Keratinocyte (primary cell): ENCODE measurements at regions not wholly inside any gene's neighbourhood (a gene's known extent, or its start where the extent isn't known, plus 50 kb on each side); places are given as distances from the start of the nearest gene placed in this dataset.

Source experiments
- DNase-seq: peaks from one replicate; pipeline ENCODE4 v3.0.0-alpha.2; 2011; ENCODE audit warnings: low read depth, missing footprints, low spot score
- FAIRE-seq: peaks from 2 replicates; lab custom pipeline; 2011; peaks lifted over from hg19 to GRCh38; lab: Jason Lieb, UNC
- H2AFZ ChIP-seq: 2 replicates; pipeline ENCODE4 v1.6.0; 2012; ENCODE audit warnings: low read length, control low read depth, inconsistent platforms; ENCODE audit not compliant: control insufficient read depth
- H3K27ac ChIP-seq: 2 replicates; pipeline ENCODE4 v1.5.1; 2011; ENCODE audit warnings: low read length; ENCODE audit not compliant: control insufficient read depth, insufficient read depth
- H3K27me3 ChIP-seq: 3 replicates; pipeline ENCODE4 v1.6.0; 2011; ENCODE audit warnings: low read length; ENCODE audit not compliant: control insufficient read depth, insufficient read depth; ENCODE audit errors: extremely low read depth
- H3K36me3 ChIP-seq, 2 experiments: 2 replicates in 1 of 2; 3 replicates in 1 of 2; pipeline ENCODE4 v1.5.1; 2011; ENCODE audit warnings: low read length in 2 of 2, mild to moderate bottlenecking in 1 of 2; ENCODE audit not compliant: control insufficient read depth in 2 of 2, insufficient read depth in 2 of 2; ENCODE audit errors: extremely low read depth in 1 of 2
- H3K4me1 ChIP-seq: 3 replicates; pipeline ENCODE4 v1.5.1; 2011; ENCODE audit warnings: low read length; ENCODE audit not compliant: control insufficient read depth, insufficient read depth; ENCODE audit errors: extremely low read depth
- H3K4me2 ChIP-seq: 3 replicates; pipeline ENCODE4 v1.6.0; 2011; ENCODE audit warnings: low read depth, low read length; ENCODE audit not compliant: control insufficient read depth, insufficient read depth; ENCODE audit errors: extremely low read depth
- H3K4me3 ChIP-seq, 3 experiments: fragments of 200-600 bp in 1 of 3; sonication (generic) in 1 of 3; 2 replicates in 2 of 3; 3 replicates in 1 of 3; pipeline ENCODE4 v1.5.1; 2011 to 2016; ENCODE audit warnings: low read length in 3 of 3, mild to moderate bottlenecking in 3 of 3, control low read depth in 2 of 3, inconsistent platforms in 1 of 3, low read depth in 1 of 3, mixed read lengths in 1 of 3, mixed run types in 1 of 3, moderate library complexity in 1 of 3; ENCODE audit not compliant: control insufficient read depth in 2 of 3, insufficient read depth in 2 of 3; ENCODE audit errors: extremely low read depth in 1 of 3
- H3K79me2 ChIP-seq: 2 replicates; pipeline ENCODE4 v1.6.0; 2012; ENCODE audit warnings: low read length; ENCODE audit not compliant: control insufficient read depth, insufficient read depth
- H3K9ac ChIP-seq: 3 replicates; pipeline ENCODE4 v1.6.0; 2011; ENCODE audit warnings: low read length; ENCODE audit not compliant: control insufficient read depth, insufficient read depth; ENCODE audit errors: extremely low read depth
- H3K9me1 ChIP-seq: 3 replicates; pipeline ENCODE4 v1.6.0; 2011; ENCODE audit warnings: low read length; ENCODE audit not compliant: control insufficient read depth, insufficient read depth; ENCODE audit errors: extremely low read depth
- H3K9me3 ChIP-seq: 2 replicates; pipeline ENCODE4 v1.5.1; 2012; ENCODE audit warnings: low read depth, low read length; ENCODE audit not compliant: control insufficient read depth
- H4K20me1 ChIP-seq: 3 replicates; pipeline ENCODE4 v1.6.0; 2011; ENCODE audit warnings: low read length; ENCODE audit not compliant: control insufficient read depth, insufficient read depth; ENCODE audit errors: extremely low read depth
- CTCF ChIP-seq, 3 experiments: IDR thresholded peaks in 1 of 3; conservative IDR thresholded peaks in 1 of 3; optimal IDR thresholded peaks in 1 of 3; 2 replicates in 2 of 3; 3 replicates in 1 of 3; pipeline versions ENCODE3 to v1.5.1; 2011; ENCODE audit warnings: low read length in 3 of 3, mild to moderate bottlenecking in 3 of 3, moderate library complexity in 2 of 3, control low read depth in 1 of 3, inconsistent platforms in 1 of 3; ENCODE audit not compliant: insufficient read depth in 2 of 3; ENCODE audit errors: extremely low read depth in 1 of 3
- EZH2 ChIP-seq: IDR thresholded peaks from one replicate; pipeline ENCODE4 v1.6.1; 2012; ENCODE audit warnings: inconsistent platforms, mild to moderate bottlenecking, low read length, moderate library complexity
- dilution Hi-C: fragments of 300-500 bp; cut with MboI; formaldehyde crosslinking; loops from one replicate; pipeline ENCODE4 v1.7.0; 2020; ENCODE audit warnings: low sequenced_read_pairs; ENCODE audit not compliant: extremely low pct_ligation_motif_present

DNA sequence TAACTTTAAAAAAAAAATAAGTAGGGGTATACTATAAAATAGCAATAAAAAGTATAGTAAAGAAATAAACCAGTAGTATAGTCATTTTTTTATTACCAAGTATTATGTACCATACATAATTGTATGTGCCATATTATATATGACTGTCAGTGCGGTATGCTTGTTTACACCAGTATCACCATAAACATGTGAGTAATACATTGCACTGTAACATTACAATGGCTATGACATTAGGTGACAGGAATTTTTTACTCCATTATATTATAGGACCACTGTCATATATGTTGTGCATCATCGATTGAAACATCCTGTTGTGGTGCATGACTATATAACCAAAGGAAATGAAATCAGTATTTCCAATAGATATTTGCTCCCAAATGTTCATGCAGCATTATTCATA is 176.9 kb upstream of the ARHGAP24 start:
- no peak for DNase-seq
- FAIRE-seq: no peak
- TF ChIP-seq EZH2: no peak
- no peak for TF ChIP-seq CTCF (optimal IDR thresholded peaks at IDR 0.05 in 1 of 3, IDR thresholded peaks at IDR 0.05 in 1 of 3, conservative IDR thresholded peaks at IDR 0.05 in 1 of 3; ENCODE audit: extremely low read depth in 1 of 3, insufficient read depth in 2 of 3, low read length in 3 of 3)

DNA sequence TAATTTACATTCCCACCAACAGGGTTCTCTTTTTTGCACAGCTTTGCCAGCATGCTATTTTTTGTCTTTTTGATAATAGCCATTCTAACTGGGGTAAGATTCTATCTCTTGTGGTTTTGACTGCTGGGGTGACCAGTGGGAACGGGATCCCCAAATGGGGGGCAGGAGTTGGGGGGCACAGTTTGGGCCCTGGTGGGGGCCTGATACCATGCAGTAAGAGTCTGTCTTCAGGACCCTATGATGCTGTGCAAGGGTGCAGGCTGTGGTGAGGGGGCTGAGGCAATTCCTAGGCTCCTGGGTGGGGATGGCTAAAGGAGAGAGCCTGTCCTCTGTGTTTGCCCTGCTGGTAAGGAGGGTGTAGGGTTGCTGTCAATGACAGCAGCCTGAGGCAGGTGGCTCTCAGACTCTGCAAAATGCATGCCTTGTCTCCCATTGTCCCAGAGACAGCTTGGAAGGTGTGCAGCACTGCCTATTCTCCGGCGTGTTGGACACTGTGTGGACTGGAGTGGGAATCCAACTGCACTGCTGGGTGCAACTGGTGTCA is 172.7 kb upstream of the ARHGAP24 start:
- no peak for FAIRE-seq
- dilution Hi-C loops: no loop called here

More for the DNA sequence above, 176.9 kb upstream of the ARHGAP24 start:
- H3K9me3 ChIP-seq: no peaks in the 10 kb centered on the region
- no peaks in the 10 kb centered on the region for H3K36me3 ChIP-seq
- dilution Hi-C loops: no loop called here
- H3K4me2 ChIP-seq: no peak overlapping the region
- H3K9me1 ChIP-seq: no peaks in the 10 kb centered on the region
- H2AFZ ChIP-seq: no peak overlapping the region
- H3K27me3 ChIP-seq: no peaks in the 10 kb centered on the region
- no peak overlapping the region for H3K27ac ChIP-seq
- H3K9ac ChIP-seq: no peak overlapping the region
- H4K20me1 ChIP-seq: no peaks in the 10 kb centered on the region
- H3K79me2 ChIP-seq: no peaks in the 10 kb centered on the region
- no peaks in the 10 kb centered on the region for H3K4me1 ChIP-seq
- no peak overlapping the region for H3K4me3 ChIP-seq

More for the DNA sequence above, 172.7 kb upstream of the ARHGAP24 start:
- no peak for DNase-seq
- no peaks in the 10 kb centered on the region for H4K20me1 ChIP-seq
- no peak overlapping the region for H3K4me2 ChIP-seq
- no peaks in the 10 kb centered on the region for H3K4me1 ChIP-seq
- H3K36me3 ChIP-seq: no peaks in the 10 kb centered on the region
- no peaks in the 10 kb centered on the region for H3K9me3 ChIP-seq
- H3K9me1 ChIP-seq: no peaks in the 10 kb centered on the region
- H3K79me2 ChIP-seq: no peaks in the 10 kb centered on the region
- H3K4me3 ChIP-seq: no peak overlapping the region
- no peak overlapping the region for H3K27ac ChIP-seq
- TF ChIP-seq EZH2: no peak
- TF ChIP-seq CTCF (optimal IDR thresholded peaks at IDR 0.05 in 1 of 3, IDR thresholded peaks at IDR 0.05 in 1 of 3, conservative IDR thresholded peaks at IDR 0.05 in 1 of 3; ENCODE audit: extremely low read depth in 1 of 3, insufficient read depth in 2 of 3, low read length in 3 of 3): no peak
- no peak overlapping the region for H3K9ac ChIP-seq
- no peak overlapping the region for H2AFZ ChIP-seq
- no peaks in the 10 kb centered on the region for H3K27me3 ChIP-seq
